Effector memory CD4-positive, alpha-beta T cell (primary cell): ENCODE measurements at regions not wholly inside any gene's neighbourhood (a gene's known extent, or its start where the extent isn't known, plus 50 kb on each side); places are given as distances from the start of the nearest gene placed in this dataset.

Experiments used
- DNase-seq, 3 donors: peaks; one replicate each; pipeline ENCODE4 v3.0.0-alpha.2; 2020
- H3K27ac ChIP-seq: 2 replicates; pipeline ENCODE4 v1.7.0; 2013; ENCODE audit warnings: mild to moderate bottlenecking, low read length, moderate library complexity; ENCODE audit not compliant: insufficient read depth, poor library complexity, severe bottlenecking
- H3K27me3 ChIP-seq: replicated peaks from 2 replicates; pipeline ENCODE4 v1.7.0; 2013; ENCODE audit warnings: mild to moderate bottlenecking, low read length; ENCODE audit not compliant: insufficient read depth, control insufficient read depth, poor library complexity, severe bottlenecking
- H3K36me3 ChIP-seq: 2 replicates; pipeline ENCODE4 v1.7.0; 2013; ENCODE audit warnings: mild to moderate bottlenecking, low read length, moderate library complexity; ENCODE audit not compliant: control insufficient read depth, insufficient read depth
- H3K4me1 ChIP-seq: 2 replicates; pipeline ENCODE4 v1.7.0; 2013; ENCODE audit warnings: low read length, mild to moderate bottlenecking; ENCODE audit not compliant: control insufficient read depth, insufficient read depth, poor library complexity, severe bottlenecking
- H3K4me3 ChIP-seq: 2 replicates; pipeline ENCODE4 v1.7.0; 2013; ENCODE audit warnings: low read length, low read depth, mild to moderate bottlenecking; ENCODE audit not compliant: insufficient read depth, poor library complexity, severe bottlenecking
- H3K9me3 ChIP-seq: 2 replicates; pipeline ENCODE4 v1.7.0; 2013; ENCODE audit warnings: mild to moderate bottlenecking, low read length, moderate library complexity; ENCODE audit not compliant: control insufficient read depth

DNA sequence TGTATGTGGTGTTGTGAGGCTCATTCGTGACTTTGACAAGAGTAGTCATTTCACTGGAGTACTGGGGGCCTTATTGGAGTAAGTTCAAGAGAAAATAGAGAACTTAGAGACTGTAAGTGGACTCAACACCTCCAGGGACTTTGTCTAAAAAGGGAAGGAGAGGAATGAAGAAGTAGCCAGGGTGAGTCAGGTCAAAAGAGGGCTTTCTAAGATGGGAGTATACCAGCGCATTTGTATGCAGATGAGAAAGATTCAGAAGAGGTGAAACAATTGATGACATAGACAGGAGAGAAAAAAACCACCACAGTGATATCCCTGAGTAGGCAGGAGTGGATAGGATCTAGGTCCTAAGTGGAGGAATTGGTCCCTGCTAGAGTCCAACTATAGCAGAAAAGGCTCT, 246.8 kb downstream of the IKZF2 start:
- DNase-seq, result no peak
- no peaks in the 10 kb centered on the region for H3K9me3 ChIP-seq

DNA sequence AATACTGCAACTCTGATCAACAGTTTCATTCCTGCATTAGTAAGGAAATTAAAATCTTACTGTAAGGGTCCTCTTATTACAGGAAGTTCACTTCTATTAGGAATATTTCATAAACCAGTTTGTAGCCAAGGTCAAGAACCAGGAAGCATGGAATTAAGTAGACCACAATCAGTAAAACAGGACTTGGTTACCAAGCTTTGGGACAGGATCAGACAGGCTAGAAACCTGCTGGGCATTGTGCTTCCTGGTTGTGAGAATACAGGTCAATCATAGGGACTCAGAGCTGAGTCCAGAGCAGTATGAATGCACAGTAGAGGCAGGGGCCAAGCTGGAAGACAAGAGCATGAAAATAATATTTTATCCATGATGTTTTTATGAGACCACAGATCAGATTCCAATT, 248.0 kb downstream of the IKZF2 start:
- Histone ChIP-seq H3K27ac (no peak overlapping the region), H3K4me3 (no peak overlapping the region), H3K27me3 (no peaks in the 10 kb centered on the region), H3K36me3 (no peaks in the 10 kb centered on the region), H3K9me3 (no peaks in the 10 kb centered on the region), H3K4me1 (no peaks in the 10 kb centered on the region)
- DNase-seq, result no peak

More for the DNA sequence above, 246.8 kb downstream of the IKZF2 start:
- Histone ChIP-seq H3K4me1 (no peaks in the 10 kb centered on the region), H3K36me3 (no peaks in the 10 kb centered on the region), H3K4me3 (no peak overlapping the region), H3K27ac (no peak overlapping the region), H3K27me3 (no peaks in the 10 kb centered on the region)

DNA sequence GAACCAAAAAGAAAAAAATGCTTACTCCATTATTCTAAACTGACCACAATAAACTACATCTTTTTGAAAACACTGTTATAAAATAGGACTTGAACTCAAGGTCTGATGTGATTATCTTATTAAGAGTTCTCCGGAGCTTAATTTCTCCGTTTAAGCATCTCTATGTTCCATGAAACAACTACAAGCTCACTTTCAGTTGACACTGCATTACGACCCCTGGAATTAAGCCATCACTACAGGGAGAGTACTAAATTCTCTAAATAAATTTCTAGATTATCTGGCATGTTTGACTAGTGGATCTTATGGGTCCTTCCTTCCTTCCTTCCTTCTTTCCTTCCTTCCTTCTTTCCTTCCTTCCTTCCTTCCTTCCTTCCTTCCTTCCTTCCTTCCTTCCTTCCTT, 249.0 kb downstream of the IKZF2 start:
- Histone ChIP-seq H3K9me3 (no peaks in the 10 kb centered on the region), H3K36me3 (no peaks in the 10 kb centered on the region), H3K4me1 (no peaks in the 10 kb centered on the region), H3K4me3 (no peak overlapping the region), H3K27me3 (no peaks in the 10 kb centered on the region), H3K27ac (no peak overlapping the region)
- DNase-seq, result no peak

DNA sequence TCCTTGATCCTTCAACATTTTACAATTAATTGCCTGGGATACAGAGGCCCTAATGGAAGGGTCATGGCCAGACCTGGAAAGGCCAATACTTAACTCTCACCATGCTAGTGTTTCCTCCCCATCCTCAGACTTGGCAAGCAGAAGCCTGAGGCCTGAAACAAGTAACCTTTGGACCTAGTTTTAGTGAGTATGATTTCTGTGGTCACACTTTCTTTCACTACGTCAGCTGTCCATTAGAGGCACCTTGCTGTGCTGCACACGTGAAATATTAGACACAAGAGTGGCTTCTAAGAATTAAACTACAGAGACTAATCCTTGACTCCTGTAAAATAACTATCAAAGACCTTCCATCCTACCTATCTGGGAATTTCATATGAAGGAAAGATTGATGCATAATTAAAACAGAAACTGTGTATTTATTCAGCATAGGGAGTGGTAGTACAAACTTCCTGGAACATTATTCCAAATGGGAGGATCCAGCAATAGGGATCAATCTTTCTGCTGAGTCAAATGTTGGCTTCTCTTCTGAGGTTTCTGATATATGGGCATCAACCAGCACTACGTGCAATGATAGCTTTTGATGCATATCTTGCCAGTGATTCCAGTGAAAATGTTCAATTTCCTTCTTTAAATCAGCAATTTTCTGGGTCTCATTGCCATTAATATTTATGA, 249.7 kb downstream of the IKZF2 start:
- Histone ChIP-seq H3K9me3 (no peaks in the 10 kb centered on the region), H3K4me1 (no peaks in the 10 kb centered on the region), H3K4me3 (no peak overlapping the region), H3K36me3 (no peaks in the 10 kb centered on the region), H3K27me3 (no peaks in the 10 kb centered on the region), H3K27ac (no peak overlapping the region)
- no peak for DNase-seq

DNA sequence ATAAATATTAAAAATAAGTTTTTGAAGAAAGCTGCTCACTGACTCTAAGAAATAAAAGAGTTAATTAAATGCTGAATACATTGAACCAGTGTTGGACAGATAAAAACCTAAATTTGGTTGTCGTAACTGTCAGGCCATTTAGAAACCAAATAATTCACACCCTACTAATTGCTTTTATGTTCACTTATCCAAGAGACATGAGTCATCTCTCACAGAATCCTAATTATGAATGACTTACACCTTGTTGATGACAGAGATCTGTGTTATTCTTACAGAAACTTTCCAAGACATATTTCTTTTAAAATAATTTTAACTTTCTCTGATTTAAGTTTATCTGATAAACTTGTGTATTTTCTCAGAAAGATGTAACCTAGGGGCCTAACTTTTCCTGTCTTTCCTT, 250.7 kb downstream of the IKZF2 start:
- Histone ChIP-seq H3K9me3 (no peaks in the 10 kb centered on the region), H3K27me3 (no peaks in the 10 kb centered on the region), H3K4me1 (no peaks in the 10 kb centered on the region), H3K36me3 (no peaks in the 10 kb centered on the region), H3K27ac (no peak overlapping the region), H3K4me3 (no peak overlapping the region)
- no peak for DNase-seq

DNA sequence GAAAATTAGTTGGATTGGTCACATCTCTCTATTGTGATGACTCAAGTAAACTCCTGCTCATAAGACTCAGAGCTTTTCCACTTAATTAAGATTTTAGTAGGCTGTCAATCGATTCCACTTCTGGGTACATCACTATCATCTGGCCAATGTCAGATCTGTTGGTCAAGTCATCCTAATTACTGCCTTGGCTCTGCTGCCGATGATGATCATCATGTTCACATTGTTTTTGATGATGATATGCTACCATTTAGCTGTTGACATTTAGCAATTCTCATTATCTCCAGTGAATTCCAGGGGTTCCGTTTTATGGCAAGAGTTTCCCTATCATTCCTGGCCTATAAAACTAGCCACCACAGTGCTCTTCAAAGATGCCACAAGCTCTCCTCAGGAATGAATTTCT, 253.4 kb downstream of the IKZF2 start:
- no peak for DNase-seq
- no peaks in the 10 kb centered on the region for H3K9me3 ChIP-seq
- no peaks in the 10 kb centered on the region for H3K4me1 ChIP-seq
- H3K36me3 ChIP-seq, result no peaks in the 10 kb centered on the region
- H3K27ac ChIP-seq, result no peak overlapping the region
- H3K4me3 ChIP-seq, result no peak overlapping the region
- H3K27me3 ChIP-seq, result no peaks in the 10 kb centered on the region

DNA sequence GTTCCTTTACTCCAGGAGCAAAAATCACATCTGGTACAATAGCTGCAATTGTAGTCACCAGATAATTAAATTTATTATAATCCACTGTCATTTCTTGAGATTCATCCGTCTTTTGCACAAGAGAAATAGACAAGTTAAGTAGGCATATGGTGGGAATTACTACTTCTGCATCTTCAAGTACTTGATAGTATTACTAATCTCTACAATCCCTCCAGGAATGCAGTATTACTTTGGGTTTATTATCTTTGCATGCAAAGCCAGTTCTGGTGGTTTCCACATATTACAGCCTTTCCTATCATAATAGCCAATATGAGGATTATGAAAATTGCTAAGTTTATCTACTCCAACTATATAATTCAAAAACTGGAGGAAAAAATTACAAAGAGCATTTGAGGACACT, 254.1 kb downstream of the IKZF2 start:
- Histone ChIP-seq H3K4me3 (no peak overlapping the region), H3K4me1 (no peaks in the 10 kb centered on the region), H3K27me3 (no peaks in the 10 kb centered on the region), H3K36me3 (no peaks in the 10 kb centered on the region), H3K9me3 (no peaks in the 10 kb centered on the region), H3K27ac (no peak overlapping the region)
- DNase-seq, result no peak

DNA sequence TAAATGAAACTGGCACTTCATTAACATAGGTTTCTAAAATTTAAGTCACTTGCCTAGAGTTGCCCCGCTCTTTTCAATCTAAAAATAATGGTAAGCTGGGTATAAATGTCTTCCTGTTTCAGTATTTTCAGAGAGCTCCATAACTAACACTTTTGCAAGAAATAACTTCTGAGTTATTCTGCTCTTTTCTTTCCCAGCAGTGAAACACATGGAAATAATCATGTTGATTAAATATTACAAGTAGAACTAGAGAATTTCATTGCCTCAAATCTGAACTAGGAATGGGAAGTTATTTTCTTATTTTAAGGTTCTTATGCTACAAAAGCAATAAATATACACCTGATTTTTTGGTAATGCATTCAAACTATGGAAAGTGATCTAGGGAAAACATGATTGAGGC, 257.4 kb downstream of the IKZF2 start:
- no peak for DNase-seq
- Histone ChIP-seq H3K36me3 (no peaks in the 10 kb centered on the region), H3K27ac (no peak overlapping the region), H3K9me3 (no peaks in the 10 kb centered on the region), H3K4me1 (no peaks in the 10 kb centered on the region), H3K27me3 (no peaks in the 10 kb centered on the region), H3K4me3 (no peak overlapping the region)

DNA sequence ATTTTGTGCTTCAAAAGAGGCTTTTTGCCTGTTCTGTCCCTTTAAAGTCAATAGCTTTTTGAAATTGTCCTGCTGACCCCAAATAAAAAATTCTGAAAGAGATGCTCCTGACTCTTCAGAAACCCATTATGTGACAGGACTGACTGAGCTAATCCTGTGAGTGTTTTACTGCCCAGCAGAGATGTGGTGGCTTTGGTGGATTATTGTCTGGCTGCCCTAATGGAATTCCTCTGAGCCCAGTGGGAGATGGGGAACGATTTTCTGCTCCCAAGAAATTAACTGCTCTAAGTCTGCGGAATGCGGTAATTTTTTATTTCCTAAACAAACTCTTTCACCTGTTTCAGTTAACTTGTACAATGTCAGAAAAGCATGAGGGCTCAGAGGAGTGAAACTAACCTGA, 258.2 kb downstream of the IKZF2 start:
- no peak overlapping the region for H3K4me3 ChIP-seq
- H3K27me3 ChIP-seq, result no peaks in the 10 kb centered on the region
- DNase-seq, result no peak
- H3K4me1 ChIP-seq, result no peaks in the 10 kb centered on the region
- no peaks in the 10 kb centered on the region for H3K9me3 ChIP-seq
- H3K27ac ChIP-seq, result no peak overlapping the region
- H3K36me3 ChIP-seq, result no peaks in the 10 kb centered on the region

DNA sequence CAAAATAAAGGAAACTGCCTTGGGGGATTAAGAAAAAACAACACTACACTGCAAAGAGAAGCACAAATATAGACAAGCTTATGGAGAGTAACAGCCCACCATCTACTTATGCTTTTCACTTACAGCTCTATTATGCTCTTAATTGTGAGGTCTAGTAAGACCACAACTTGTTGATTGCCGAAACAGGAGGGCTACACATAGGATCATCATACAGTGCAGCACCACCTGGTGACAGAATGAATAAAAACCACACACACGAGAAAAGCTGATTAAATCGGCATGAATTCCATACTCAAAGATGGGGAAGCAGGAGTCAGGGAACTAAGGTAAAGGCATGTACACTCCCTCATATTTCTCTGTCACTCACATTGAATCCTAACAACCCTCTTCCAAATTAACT, 259.2 kb downstream of the IKZF2 start:
- H3K4me3 ChIP-seq, result no peak overlapping the region
- no peak overlapping the region for H3K27ac ChIP-seq
- no peaks in the 10 kb centered on the region for H3K9me3 ChIP-seq
- H3K36me3 ChIP-seq, result no peaks in the 10 kb centered on the region
- no peaks in the 10 kb centered on the region for H3K4me1 ChIP-seq
- DNase-seq, result no peak
- H3K27me3 ChIP-seq, result no peaks in the 10 kb centered on the region
